Neuronal stem cell (in vitro differentiated cells): ENCODE measurements at regions not wholly inside any gene's neighbourhood (a gene's known extent, or its start where the extent isn't known, plus 50 kb on each side); places are given as distances from the start of the nearest gene placed in this dataset.
"Not testable (repeated sequence)": the region's sequence is repeated elsewhere in the genome, so short reads cannot be mapped to it uniquely, and the experiment has no call there.

Experiments used
- DNase-seq: peaks from one replicate; pipeline ENCODE4 v3.0.0-alpha.2; 2013; ENCODE audit warnings: low spot score
- H2AFZ ChIP-seq: one replicate; pipeline ENCODE4 v1.6.1; 2013; ENCODE audit warnings: mild to moderate bottlenecking, low read length, inconsistent platforms
- H2AK5ac ChIP-seq: 2 replicates; pipeline ENCODE4 v1.6.1; 2013; ENCODE audit warnings: low read depth, mild to moderate bottlenecking, inconsistent platforms, low read length, moderate library complexity, mixed read lengths
- H2BK120ac ChIP-seq: 2 replicates; pipeline ENCODE4 v1.6.1; 2013; ENCODE audit warnings: low read depth, mild to moderate bottlenecking, inconsistent platforms, low read length, moderate library complexity, mixed read lengths
- H2BK12ac ChIP-seq: one replicate; pipeline ENCODE4 v1.6.1; 2013; ENCODE audit warnings: low read length, inconsistent platforms
- H2BK15ac ChIP-seq: 2 replicates; pipeline ENCODE4 v1.6.1; 2013; ENCODE audit warnings: mild to moderate bottlenecking, low read length, inconsistent platforms, mixed read lengths
- H2BK5ac ChIP-seq: one replicate; pipeline ENCODE4 v1.6.1; 2013; ENCODE audit warnings: inconsistent platforms, mild to moderate bottlenecking, low read length, moderate library complexity
- H3K14ac ChIP-seq: one replicate; pipeline ENCODE4 v1.6.1; 2013; ENCODE audit warnings: low read length, inconsistent platforms
- H3K18ac ChIP-seq: 2 replicates; pipeline ENCODE4 v1.6.1; 2013; ENCODE audit warnings: low read length, inconsistent platforms
- H3K23ac ChIP-seq: 2 replicates; pipeline ENCODE4 v1.6.1; 2013; ENCODE audit warnings: low read depth, mild to moderate bottlenecking, mixed read lengths, low read length, inconsistent platforms; ENCODE audit not compliant: poor library complexity
- H3K27ac ChIP-seq: replicated peaks from 3 replicates; pipeline ENCODE4 v1.5.1; 2013; ENCODE audit warnings: low read length, inconsistent platforms
- H3K27me3 ChIP-seq, 3 experiments: 2 replicates each; pipeline ENCODE4 v1.6.1; 2013; ENCODE audit warnings: low read length in 3 of 3, mild to moderate bottlenecking in 2 of 3, inconsistent platforms in 1 of 3, low read depth in 1 of 3, mixed read lengths in 1 of 3, moderate library complexity in 1 of 3; ENCODE audit not compliant: control insufficient read depth in 3 of 3, insufficient read depth in 3 of 3
- H3K36me3 ChIP-seq, 2 donors: replicated peaks in 1 of 2; 2 replicates each; pipeline ENCODE4 v1.6.1; 2013; ENCODE audit warnings: low read length in 2 of 2; ENCODE audit not compliant: control insufficient read depth in 2 of 2, insufficient read depth in 2 of 2
- H3K4ac ChIP-seq: 2 replicates; pipeline ENCODE4 v1.6.1; 2013; ENCODE audit warnings: inconsistent platforms, mild to moderate bottlenecking, low read length, moderate library complexity
- H3K4me1 ChIP-seq, 2 donors: 1 replicate in 1 of 2; 2 replicates in 1 of 2; pipeline ENCODE4 v1.6.1; 2013; ENCODE audit warnings: low read length in 2 of 2, low read depth in 1 of 2; ENCODE audit not compliant: control insufficient read depth in 2 of 2, insufficient read depth in 1 of 2
- H3K4me2 ChIP-seq: one replicate; pipeline ENCODE4 v1.6.1; 2013; ENCODE audit warnings: mild to moderate bottlenecking, low read length, inconsistent platforms; ENCODE audit not compliant: insufficient read depth, poor library complexity, severe bottlenecking
- H3K4me3 ChIP-seq, 2 donors: 2 replicates each; pipeline ENCODE4 v1.5.1; 2013; ENCODE audit warnings: low read length in 2 of 2, mild to moderate bottlenecking in 2 of 2, inconsistent platforms in 1 of 2, moderate library complexity in 1 of 2
- H3K79me1 ChIP-seq: one replicate; pipeline ENCODE4 v1.6.1; 2013; ENCODE audit warnings: low read depth, mild to moderate bottlenecking, inconsistent platforms, low read length, moderate library complexity
- H3K9ac ChIP-seq: one replicate; pipeline ENCODE4 v1.6.1; 2013; ENCODE audit warnings: mild to moderate bottlenecking, low read depth, low read length, inconsistent platforms; ENCODE audit not compliant: poor library complexity
- H3K9me3 ChIP-seq, 2 donors: replicated peaks in 1 of 2; 2 replicates each; pipeline versions ENCODE3 to v1.6.1; 2013; ENCODE audit warnings: low read length in 2 of 2, mild to moderate bottlenecking in 2 of 2, inconsistent platforms in 1 of 2, low read depth in 1 of 2, mixed read lengths in 1 of 2, moderate library complexity in 1 of 2; ENCODE audit not compliant: control insufficient read depth in 2 of 2, insufficient read depth in 1 of 2
- H4K8ac ChIP-seq: one replicate; pipeline ENCODE4 v1.6.1; 2013; ENCODE audit warnings: low read depth, mild to moderate bottlenecking, inconsistent platforms, low read length, moderate library complexity
- H4K91ac ChIP-seq: one replicate; pipeline ENCODE4 v1.6.1; 2013; ENCODE audit warnings: low read length, low read depth, mild to moderate bottlenecking, inconsistent platforms; ENCODE audit not compliant: poor library complexity
- WGBS, 2 donors: extraction: QIAGEN DNeasy Blood & Tissue Kit; methylation state at CpG; one replicate each; pipeline ENCODE4 v1.1.7; 2013; ENCODE audit warnings: missing lambda C conversion rate in 2 of 2, mixed read lengths in 1 of 2; ENCODE audit not compliant: insufficient read length in 2 of 2, insufficient replicate concordance in 1 of 2; ENCODE audit errors: extremely low coverage in 2 of 2; 5-methylcytosine and 5-hydroxymethylcytosine counted together

DNA sequence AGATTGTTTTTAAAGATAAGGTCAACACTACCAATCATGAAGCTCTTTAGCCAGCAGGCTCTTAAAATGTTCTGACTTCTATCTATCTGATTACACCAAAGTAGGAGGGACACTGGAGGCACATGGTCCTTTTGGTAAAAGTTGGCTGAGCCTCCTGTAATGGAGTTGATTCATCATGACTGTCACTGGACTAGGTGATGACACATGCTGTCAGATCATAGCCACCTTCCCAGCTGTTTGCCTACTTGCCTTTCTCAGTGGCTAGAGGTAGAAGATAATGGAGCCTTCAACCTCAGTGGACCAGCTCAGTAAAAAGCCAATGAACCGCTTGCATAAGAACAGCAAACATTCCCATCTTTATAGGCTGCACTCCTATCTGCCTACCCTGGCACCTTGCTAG is 286.7 kb upstream of the TEKT4 start:
- H2AFZ ChIP-seq, H3K36me3 ChIP-seq, H3K4me2 ChIP-seq, H3K14ac ChIP-seq, H3K4ac ChIP-seq, H3K9ac ChIP-seq, H3K79me1 ChIP-seq, H3K4me3 ChIP-seq, DNase-seq, H3K4me1 ChIP-seq, H4K91ac ChIP-seq, H2AK5ac ChIP-seq, H2BK12ac ChIP-seq, H3K27ac ChIP-seq, H4K8ac ChIP-seq, H2BK5ac ChIP-seq, H3K9me3 ChIP-seq, H2BK120ac ChIP-seq, H3K18ac ChIP-seq, H3K23ac ChIP-seq, H2BK15ac ChIP-seq, H3K27me3 ChIP-seq: not testable (repeated sequence)
- WGBS, 2 donors: no CpG with 5 or more reads among the region's 1 CpG

- H3K4me2 ChIP-seq, H3K27me3 ChIP-seq, H3K27ac ChIP-seq, H2BK12ac ChIP-seq, H3K9me3 ChIP-seq, H3K36me3 ChIP-seq, DNase-seq, H4K8ac ChIP-seq, H4K91ac ChIP-seq, H2AFZ ChIP-seq, H3K9ac ChIP-seq, H3K79me1 ChIP-seq, H2BK15ac ChIP-seq, H3K23ac ChIP-seq, H3K4ac ChIP-seq, H2BK5ac ChIP-seq, H3K4me1 ChIP-seq, H3K14ac ChIP-seq, H2BK120ac ChIP-seq, H2AK5ac ChIP-seq, H3K4me3 ChIP-seq, H3K18ac ChIP-seq: not testable (repeated sequence)
- WGBS, 2 donors: no CpG with 5 or more reads among the region's 14 CpGs
Observed at GRCh38 chr2:94586032-94586982, 284.9 kb upstream of the TEKT4 start.

- not testable (repeated sequence) for H3K23ac ChIP-seq, H3K79me1 ChIP-seq, H2BK5ac ChIP-seq, H3K4me2 ChIP-seq, H3K36me3 ChIP-seq, H3K27ac ChIP-seq, H3K4me1 ChIP-seq, H2BK120ac ChIP-seq, H3K14ac ChIP-seq, H2BK15ac ChIP-seq, H3K9me3 ChIP-seq, H3K9ac ChIP-seq, H2AFZ ChIP-seq, H3K18ac ChIP-seq, DNase-seq, H4K91ac ChIP-seq, H2AK5ac ChIP-seq, H2BK12ac ChIP-seq, H4K8ac ChIP-seq, H3K27me3 ChIP-seq, H3K4me3 ChIP-seq, H3K4ac ChIP-seq
- WGBS, 2 donors: no CpG with 5 or more reads among the region's 9 CpGs
Observed at GRCh38 chr2:94587042-94587441, 284.2 kb upstream of the TEKT4 start.

GRCh38 chr2:94594019-94594836 is 277.0 kb upstream of the TEKT4 start:
- H3K9ac ChIP-seq, H4K91ac ChIP-seq, H2AK5ac ChIP-seq, H3K4me1 ChIP-seq, H3K27me3 ChIP-seq, H3K36me3 ChIP-seq, H2BK15ac ChIP-seq, H3K79me1 ChIP-seq, H3K4me2 ChIP-seq, H2BK12ac ChIP-seq, H2BK120ac ChIP-seq, H2AFZ ChIP-seq, H4K8ac ChIP-seq, H3K9me3 ChIP-seq, DNase-seq, H3K4me3 ChIP-seq, H2BK5ac ChIP-seq, H3K27ac ChIP-seq, H3K23ac ChIP-seq, H3K18ac ChIP-seq, H3K14ac ChIP-seq, H3K4ac ChIP-seq: not testable (repeated sequence)
- WGBS, 2 donors: no CpG with 5 or more reads among the region's 12 CpGs
